ENCODE measurements at regions not wholly inside any gene's neighbourhood (a gene's known extent, or its start where the extent isn't known, plus 50 kb on each side); places are given as distances from the start of the nearest gene placed in this dataset.
"Not testable (repeated sequence)": the region's sequence is repeated elsewhere in the genome, so short reads cannot be mapped to it uniquely, and the experiment has no call there.

- not testable (repeated sequence) for TF ChIP-seq CTCF, EZH2 (IDR thresholded peaks at IDR 0.05)
Observed at GRCh38 chr18:28727189-28727588, 550.3 kb upstream of the CDH2 start.
